Adipocyte (in vitro differentiated cells): ENCODE measurements at regions not wholly inside any gene's neighbourhood (a gene's known extent, or its start where the extent isn't known, plus 50 kb on each side); places are given as distances from the start of the nearest gene placed in this dataset.

Experiments used
- DNase-seq: peaks from one replicate; pipeline ENCODE4 v3.0.0-alpha.2; 2015; ENCODE audit warnings: low read depth
- H3K27me3 ChIP-seq: replicated peaks from 2 replicates; pipeline ENCODE4 v1.7.0; 2013; ENCODE audit warnings: mild to moderate bottlenecking, low read length, moderate library complexity; ENCODE audit not compliant: control insufficient read depth, insufficient read depth
- H3K36me3 ChIP-seq: 2 replicates; pipeline ENCODE4 v1.7.0; 2013; ENCODE audit warnings: low read length, mild to moderate bottlenecking, moderate library complexity; ENCODE audit not compliant: control insufficient read depth, insufficient read depth, severe bottlenecking
- H3K4me1 ChIP-seq: 2 replicates; pipeline ENCODE4 v1.7.0; 2013; ENCODE audit warnings: mild to moderate bottlenecking, low read length, moderate library complexity; ENCODE audit not compliant: control insufficient read depth, insufficient read depth
- H3K4me3 ChIP-seq: 2 replicates; pipeline ENCODE4 v1.7.0; 2013; ENCODE audit warnings: mild to moderate bottlenecking, low read length, moderate library complexity
- H3K9ac ChIP-seq: 2 replicates; pipeline ENCODE4 v1.7.0; 2013; ENCODE audit warnings: mild to moderate bottlenecking, low read length, moderate library complexity
- H3K9me3 ChIP-seq: 2 replicates; pipeline ENCODE4 v1.7.0; 2013; ENCODE audit warnings: mild to moderate bottlenecking, low read length, moderate library complexity; ENCODE audit not compliant: control insufficient read depth

DNA sequence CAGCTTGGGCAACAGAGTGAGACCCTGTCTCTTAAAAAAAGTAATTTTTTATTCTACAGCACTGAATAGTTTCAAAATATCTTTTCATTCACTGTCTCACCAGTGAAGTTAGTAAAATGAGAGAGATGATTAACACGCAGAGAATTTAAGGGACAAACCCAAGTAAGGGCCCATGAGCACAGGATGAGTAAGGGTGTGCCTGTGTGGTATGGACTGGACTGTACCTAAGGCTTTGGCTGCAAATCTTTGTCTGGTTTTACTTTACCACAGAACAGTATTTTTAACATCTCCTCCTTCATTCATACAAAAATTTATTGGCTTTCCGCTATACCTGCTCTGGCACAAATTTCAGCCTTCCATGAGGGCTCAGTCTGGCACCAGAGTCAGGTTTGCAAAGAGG lies 433.3 kb downstream of the UTRN start:
- no peak overlapping the region for H3K9ac ChIP-seq
- H3K9me3 ChIP-seq = no peaks in the 10 kb centered on the region
- H3K4me3 ChIP-seq = no peak overlapping the region
- H3K4me1 ChIP-seq = peaks cover 8% of the 10 kb centered on the region
- H3K36me3 ChIP-seq = peaks cover 13% of the 10 kb centered on the region
- DNase-seq = no peak
- no peaks in the 10 kb centered on the region for H3K27me3 ChIP-seq

- Histone ChIP-seq H3K9ac (no peak overlapping the region), H3K36me3 (peaks cover 13% of the 10 kb centered on the region), H3K4me1 (peaks cover 8% of the 10 kb centered on the region), H3K27me3 (no peaks in the 10 kb centered on the region), H3K9me3 (no peaks in the 10 kb centered on the region), H3K4me3 (no peak overlapping the region)
- no peak for DNase-seq
These were observed 436.1 kb downstream of the UTRN start for GRCh38 chr6:144721232-144721631.

- Histone ChIP-seq H3K36me3 (peaks cover 13% of the 10 kb centered on the region), H3K9ac (no peak overlapping the region), H3K4me3 (no peak overlapping the region), H3K27me3 (no peaks in the 10 kb centered on the region), H3K9me3 (no peaks in the 10 kb centered on the region), H3K4me1 (peaks cover 5% of the 10 kb centered on the region)
- no peak for DNase-seq
These were observed 437.1 kb downstream of the UTRN start for GRCh38 chr6:144722154-144722737.

- DNase-seq = no peak
- H3K4me1 ChIP-seq = peaks cover 4% of the 10 kb centered on the region
- H3K9me3 ChIP-seq = no peaks in the 10 kb centered on the region
- no peak overlapping the region for H3K9ac ChIP-seq
- H3K36me3 ChIP-seq = peaks cover 13% of the 10 kb centered on the region
- H3K27me3 ChIP-seq = no peaks in the 10 kb centered on the region
- H3K4me3 ChIP-seq = no peak overlapping the region
These were observed 437.8 kb downstream of the UTRN start for GRCh38 chr6:144722925-144723324.

DNA sequence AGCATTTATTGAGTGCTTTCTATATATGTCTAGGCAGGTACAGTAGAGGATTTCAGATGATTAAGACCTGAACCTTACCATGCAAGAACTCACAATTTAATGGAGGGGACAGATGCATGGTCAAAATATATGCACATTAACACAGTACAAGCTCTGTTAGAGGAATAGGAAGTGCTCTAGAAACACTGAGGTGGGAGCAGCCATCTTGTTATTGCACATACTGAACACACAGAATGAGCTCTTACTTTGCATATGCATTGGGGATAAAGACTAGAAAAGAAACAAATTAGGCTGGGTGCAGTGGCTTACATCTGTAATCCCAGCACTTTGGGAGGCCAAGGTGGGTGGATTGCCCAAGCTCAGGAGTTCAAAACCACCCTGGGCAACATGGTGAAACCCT lies 438.3 kb downstream of the UTRN start:
- Histone ChIP-seq H3K27me3 (no peaks in the 10 kb centered on the region), H3K4me1 (no peaks in the 10 kb centered on the region), H3K4me3 (no peak overlapping the region), H3K9me3 (no peaks in the 10 kb centered on the region), H3K36me3 (peaks cover 13% of the 10 kb centered on the region), H3K9ac (no peak overlapping the region)
- DNase-seq = no peak

- H3K4me1 ChIP-seq = no peaks in the 10 kb centered on the region
- no peaks in the 10 kb centered on the region for H3K27me3 ChIP-seq
- DNase-seq = no peak
- no peak overlapping the region for H3K4me3 ChIP-seq
- H3K9ac ChIP-seq = no peak overlapping the region
- H3K9me3 ChIP-seq = no peaks in the 10 kb centered on the region
- H3K36me3 ChIP-seq = peaks cover 13% of the 10 kb centered on the region
These were observed 439.7 kb downstream of the UTRN start for GRCh38 chr6:144724818-144725217.

DNA sequence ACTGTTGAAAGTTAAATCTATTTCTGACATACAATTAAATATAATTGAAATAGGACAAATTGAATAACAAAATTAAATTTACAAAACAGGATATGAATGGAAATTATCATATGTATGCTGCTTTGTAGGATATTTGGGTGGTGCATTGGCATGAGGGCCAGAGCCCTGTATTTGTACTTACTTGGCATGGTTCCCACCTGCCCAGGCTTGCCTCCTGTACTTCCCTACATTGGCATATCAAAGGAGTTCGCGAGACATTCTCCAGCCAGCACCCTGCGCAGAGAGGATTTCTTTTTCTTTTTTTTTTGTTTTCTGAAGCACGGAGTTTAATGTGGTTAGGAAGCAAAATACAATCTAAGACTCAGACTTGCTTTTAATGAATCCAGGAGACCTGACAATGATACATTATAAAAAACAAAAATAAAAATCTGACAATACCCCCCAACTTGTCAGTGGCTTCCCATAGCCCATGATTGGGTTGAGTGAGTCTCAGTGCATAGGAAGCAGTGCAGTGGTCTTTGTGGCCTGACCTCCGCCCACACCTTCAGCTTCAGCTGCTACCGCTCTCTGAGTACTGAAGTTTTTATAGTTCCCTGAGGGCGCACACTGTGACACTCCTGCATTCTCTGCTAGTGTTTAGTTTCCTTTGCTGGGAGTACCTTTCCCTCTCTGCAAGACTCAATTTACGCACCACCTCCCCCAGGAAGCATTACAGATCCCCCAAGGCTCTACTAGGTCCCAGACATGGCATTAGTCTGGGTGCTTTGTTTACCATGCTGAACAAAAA lies 440.8 kb downstream of the UTRN start:
- H3K9ac ChIP-seq = no peak overlapping the region
- H3K36me3 ChIP-seq = peaks cover 7% of the 10 kb centered on the region
- no peak for DNase-seq
- H3K4me1 ChIP-seq = no peaks in the 10 kb centered on the region
- no peak overlapping the region for H3K4me3 ChIP-seq
- H3K9me3 ChIP-seq = no peaks in the 10 kb centered on the region
- no peaks in the 10 kb centered on the region for H3K27me3 ChIP-seq

DNA sequence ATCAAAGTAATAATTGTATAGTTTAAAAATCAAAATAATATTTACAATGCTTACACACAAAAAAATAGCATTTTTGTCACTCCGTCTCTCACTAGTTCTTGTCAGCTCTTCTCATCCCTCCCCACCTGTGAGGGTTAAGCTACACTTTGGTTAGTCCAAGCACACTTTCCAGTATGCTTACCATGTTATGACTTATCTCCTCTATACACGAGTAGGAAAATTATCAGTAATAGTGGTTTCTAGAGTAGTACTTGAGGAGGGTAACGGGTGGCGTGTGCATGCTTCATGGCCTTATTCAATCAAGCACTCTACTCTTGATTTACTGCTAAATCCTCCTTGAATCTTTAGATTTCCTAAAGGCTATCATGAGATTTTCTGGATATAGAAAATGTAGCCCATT lies 443.7 kb downstream of the UTRN start:
- Histone ChIP-seq H3K9ac (no peak overlapping the region), H3K36me3 (peaks cover 27% of the 10 kb centered on the region), H3K4me1 (no peaks in the 10 kb centered on the region), H3K4me3 (no peak overlapping the region), H3K27me3 (no peaks in the 10 kb centered on the region), H3K9me3 (no peaks in the 10 kb centered on the region)
- no peak for DNase-seq

DNA sequence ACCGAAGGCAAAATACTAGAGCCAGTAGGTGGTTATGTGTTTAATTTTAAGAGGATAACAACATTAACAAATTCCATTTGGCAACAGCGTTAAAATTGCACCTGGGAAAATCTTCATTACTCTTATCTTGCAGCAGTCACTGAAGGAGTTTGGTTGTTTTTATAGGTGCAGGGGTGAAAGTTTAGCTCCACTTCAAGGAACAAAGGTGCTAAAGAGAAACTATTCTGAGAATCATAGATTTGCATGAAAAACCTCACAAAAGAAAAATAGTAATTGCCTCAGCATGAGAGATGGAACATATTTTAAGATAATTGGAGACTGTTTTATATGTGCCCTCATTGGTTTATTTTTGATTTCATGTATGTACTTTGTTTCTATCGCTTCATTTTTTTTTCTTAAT lies 444.4 kb downstream of the UTRN start:
- DNase-seq = no peak
- Histone ChIP-seq H3K9ac (no peak overlapping the region), H3K4me3 (no peak overlapping the region), H3K36me3 (peaks cover 34% of the 10 kb centered on the region), H3K4me1 (no peaks in the 10 kb centered on the region), H3K9me3 (no peaks in the 10 kb centered on the region), H3K27me3 (no peaks in the 10 kb centered on the region)

GRCh38 chr6:144730088-144730645 lies 445.0 kb downstream of the UTRN start:
- peaks cover 35% of the 10 kb centered on the region for H3K36me3 ChIP-seq
- H3K9me3 ChIP-seq = no peaks in the 10 kb centered on the region
- no peak for DNase-seq
- no peak overlapping the region for H3K9ac ChIP-seq
- H3K27me3 ChIP-seq = no peaks in the 10 kb centered on the region
- H3K4me1 ChIP-seq = no peaks in the 10 kb centered on the region
- no peak overlapping the region for H3K4me3 ChIP-seq

- no peak overlapping the region for H3K9ac ChIP-seq
- peaks cover 40% of the 10 kb centered on the region for H3K36me3 ChIP-seq
- no peaks in the 10 kb centered on the region for H3K27me3 ChIP-seq
- no peak overlapping the region for H3K4me3 ChIP-seq
- no peak for DNase-seq
- H3K4me1 ChIP-seq = no peaks in the 10 kb centered on the region
- H3K9me3 ChIP-seq = no peaks in the 10 kb centered on the region
These were observed 446.1 kb downstream of the UTRN start for GRCh38 chr6:144731229-144731628.
